Vagina (tissue), 2 donors: ENCODE measurements at regions not wholly inside any gene's neighbourhood (a gene's known extent, or its start where the extent isn't known, plus 50 kb on each side); places are given as distances from the start of the nearest gene placed in this dataset.

Experiments
- CTCF ChIP-seq, 3 experiments: fragments of 450-650 bp in 2 of 3; fragments of 200-600 bp in 1 of 3; sonication (generic) in 1 of 3; IDR thresholded peaks; one replicate each; pipeline ENCODE4 v1.5.1; 2017 to 2019; ENCODE audit warnings: antibody characterized with exemption in 3 of 3, mild to moderate bottlenecking in 2 of 3, moderate library complexity in 2 of 3
- POLR2A ChIP-seq, 2 donors: fragments of 450-650 bp; IDR thresholded peaks; one replicate each; pipeline ENCODE4 v1.6.1; 2017; ENCODE audit warnings: antibody characterized with exemption in 2 of 2, mild to moderate bottlenecking in 2 of 2, moderate library complexity in 2 of 2
- POLR2AphosphoS5 ChIP-seq, 2 donors: sonication (generic); formaldehyde crosslinking; IDR thresholded peaks; one replicate each; pipeline ENCODE4 v1.9.0; 2017; ENCODE audit warnings: antibody characterized with exemption in 2 of 2, mild to moderate bottlenecking in 2 of 2, low read depth in 1 of 2; ENCODE audit not compliant: insufficient read depth in 1 of 2

DNA sequence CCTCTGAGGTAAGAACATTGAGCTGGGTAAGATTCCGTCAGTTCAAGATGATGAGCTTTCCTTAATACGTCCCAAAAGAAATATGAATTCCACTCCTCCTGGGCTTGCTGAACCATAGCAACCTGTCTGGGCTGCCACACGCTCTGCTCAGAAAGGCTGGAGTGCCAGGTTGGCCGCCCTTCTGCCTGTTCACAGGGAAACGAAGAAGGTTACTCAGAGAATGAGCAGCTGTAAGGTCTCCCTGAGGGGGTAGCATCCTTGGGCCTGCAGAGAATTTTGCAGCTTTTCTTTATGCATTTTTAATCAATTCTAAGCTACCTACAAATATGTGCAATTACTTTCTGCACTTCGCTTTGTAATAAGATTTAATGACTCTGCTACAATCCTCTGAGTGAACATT, 130.7 kb upstream of the BACE2 start:
- TF ChIP-seq CTCF (IDR thresholded peaks at IDR 0.05) (no peak), POLR2A (IDR thresholded peaks at IDR 0.05) (no peak), POLR2AphosphoS5 (IDR thresholded peaks at IDR 0.05; ENCODE audit: insufficient read depth in 1 of 2, low read depth in 1 of 2) (no peak)
